ENCODE measurements at regions not wholly inside any gene's neighbourhood (a gene's known extent, or its start where the extent isn't known, plus 50 kb on each side); places are given as distances from the start of the nearest gene placed in this dataset.
"Not testable (repeated sequence)": the region's sequence is repeated elsewhere in the genome, so short reads cannot be mapped to it uniquely, and the experiment has no call there.

DNA sequence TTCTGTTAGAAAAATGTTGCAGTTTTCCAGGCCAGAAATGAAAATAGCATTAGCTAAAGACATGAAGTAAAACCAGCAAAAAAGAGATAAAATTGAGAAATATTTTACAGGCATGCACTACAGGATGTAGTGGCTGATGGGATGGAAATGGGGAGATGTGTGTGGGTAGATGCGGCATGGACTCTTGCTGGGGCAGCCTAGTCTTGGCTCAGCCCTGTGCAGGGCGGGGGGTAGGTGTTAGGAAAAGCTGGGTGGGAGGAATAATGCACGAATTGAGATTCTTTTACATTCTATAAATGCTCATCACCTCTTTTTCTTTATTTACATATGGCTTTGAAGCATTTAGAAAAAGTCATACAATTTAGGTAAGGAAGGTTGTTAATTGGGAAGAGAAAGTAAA, 334.2 kb downstream of the NUP35 start:
- no peak overlapping the region for H3K9ac ChIP-seq (ENCODE audit: low read length)
- no peaks in the 10 kb centered on the region for H3K27me3 ChIP-seq (ENCODE audit: control insufficient read depth, insufficient read depth, low read length)
- H3K36me3 ChIP-seq (ENCODE audit: control insufficient read depth, low read depth, low read length), result no peaks in the 10 kb centered on the region
- no peaks in the 10 kb centered on the region for H3K4me1 ChIP-seq (ENCODE audit: control insufficient read depth, low read depth, low read length)
- no peaks in the 10 kb centered on the region for H3K9me3 ChIP-seq (ENCODE audit: control insufficient read depth, low read depth, low read length)
- no peak overlapping the region for H3K27ac ChIP-seq (ENCODE audit: low read length)
- no peak overlapping the region for H3K4me3 ChIP-seq (ENCODE audit: low read length)

DNA sequence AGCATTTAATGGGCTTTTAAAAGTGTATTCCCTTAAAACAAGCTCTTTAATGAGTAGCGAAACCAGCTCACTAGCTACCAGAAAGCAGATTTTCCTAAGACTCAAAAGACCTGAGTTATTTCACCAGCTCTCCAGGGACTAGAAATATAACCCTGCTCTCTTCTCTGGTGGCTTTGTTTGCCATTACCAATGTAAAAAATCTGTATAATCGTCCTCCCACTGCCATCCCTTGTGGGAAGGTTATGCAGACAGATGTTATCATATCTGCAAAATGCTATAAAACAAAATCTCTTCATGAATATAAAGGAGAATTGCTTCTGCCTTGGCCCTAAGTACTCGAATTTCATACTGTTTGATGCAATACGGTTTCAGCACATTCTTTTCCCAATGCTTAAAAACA, 335.2 kb downstream of the NUP35 start:
- H3K9me3 ChIP-seq (ENCODE audit: control insufficient read depth, low read depth, low read length), result no peaks in the 10 kb centered on the region
- no peak overlapping the region for H3K9ac ChIP-seq (ENCODE audit: low read length)
- H3K4me1 ChIP-seq (ENCODE audit: control insufficient read depth, low read depth, low read length), result no peaks in the 10 kb centered on the region
- no peak overlapping the region for H3K27ac ChIP-seq (ENCODE audit: low read length)
- no peak overlapping the region for H3K4me3 ChIP-seq (ENCODE audit: low read length)
- no peaks in the 10 kb centered on the region for H3K27me3 ChIP-seq (ENCODE audit: control insufficient read depth, insufficient read depth, low read length)
- no peaks in the 10 kb centered on the region for H3K36me3 ChIP-seq (ENCODE audit: control insufficient read depth, low read depth, low read length)

DNA sequence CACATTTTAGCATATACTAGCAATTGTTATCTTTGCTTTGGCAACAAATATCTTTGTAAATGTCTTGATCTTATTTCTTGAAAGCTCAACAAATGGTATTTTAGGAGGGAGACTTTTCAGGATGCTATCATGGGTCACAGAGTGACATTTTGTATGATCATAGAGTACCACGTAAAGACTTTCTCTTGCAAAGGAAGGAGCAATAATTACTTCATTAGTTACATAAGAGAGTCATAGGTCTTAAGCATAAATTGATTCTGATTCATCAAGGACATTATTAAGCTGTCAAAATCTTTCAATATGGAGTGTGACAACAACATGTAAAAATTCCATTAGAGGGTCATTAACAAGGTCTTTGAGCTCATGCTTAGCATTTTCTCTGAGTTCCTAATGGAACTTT, 339.6 kb downstream of the NUP35 start:
- Histone ChIP-seq H3K9ac (ENCODE audit: low read length) (no peak overlapping the region), H3K4me1 (ENCODE audit: control insufficient read depth, low read depth, low read length) (no peaks in the 10 kb centered on the region), H3K27me3 (ENCODE audit: control insufficient read depth, insufficient read depth, low read length) (no peaks in the 10 kb centered on the region), H3K9me3 (ENCODE audit: control insufficient read depth, low read depth, low read length) (no peaks in the 10 kb centered on the region), H3K4me3 (ENCODE audit: low read length) (no peak overlapping the region), H3K36me3 (ENCODE audit: control insufficient read depth, low read depth, low read length) (no peaks in the 10 kb centered on the region), H3K27ac (ENCODE audit: low read length) (no peak overlapping the region)

DNA sequence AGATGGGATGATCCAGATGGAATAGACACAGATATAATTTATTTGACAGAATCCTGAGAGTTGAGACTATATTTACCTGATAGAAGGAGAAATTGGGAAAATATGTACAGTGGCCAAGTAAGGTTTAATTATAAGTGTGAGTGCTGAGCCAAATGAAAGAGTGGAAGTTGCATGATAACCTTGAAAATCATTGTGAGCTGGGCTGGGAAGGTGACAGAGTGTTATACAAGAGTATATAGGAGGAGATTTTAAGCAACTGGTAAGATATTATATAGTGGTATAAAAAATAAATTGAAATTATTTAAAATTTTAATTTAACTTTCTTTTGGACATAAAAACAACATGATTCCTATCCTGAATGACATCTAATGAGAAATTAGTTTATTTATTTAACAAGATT, 340.8 kb downstream of the NUP35 start:
- Histone ChIP-seq H3K9me3 (ENCODE audit: control insufficient read depth, low read depth, low read length) (no peaks in the 10 kb centered on the region), H3K4me3 (ENCODE audit: low read length) (no peak overlapping the region), H3K27me3 (ENCODE audit: control insufficient read depth, insufficient read depth, low read length) (no peaks in the 10 kb centered on the region), H3K27ac (ENCODE audit: low read length) (no peak overlapping the region), H3K9ac (ENCODE audit: low read length) (no peak overlapping the region), H3K4me1 (ENCODE audit: control insufficient read depth, low read depth, low read length) (no peaks in the 10 kb centered on the region), H3K36me3 (ENCODE audit: control insufficient read depth, low read depth, low read length) (no peaks in the 10 kb centered on the region)

DNA sequence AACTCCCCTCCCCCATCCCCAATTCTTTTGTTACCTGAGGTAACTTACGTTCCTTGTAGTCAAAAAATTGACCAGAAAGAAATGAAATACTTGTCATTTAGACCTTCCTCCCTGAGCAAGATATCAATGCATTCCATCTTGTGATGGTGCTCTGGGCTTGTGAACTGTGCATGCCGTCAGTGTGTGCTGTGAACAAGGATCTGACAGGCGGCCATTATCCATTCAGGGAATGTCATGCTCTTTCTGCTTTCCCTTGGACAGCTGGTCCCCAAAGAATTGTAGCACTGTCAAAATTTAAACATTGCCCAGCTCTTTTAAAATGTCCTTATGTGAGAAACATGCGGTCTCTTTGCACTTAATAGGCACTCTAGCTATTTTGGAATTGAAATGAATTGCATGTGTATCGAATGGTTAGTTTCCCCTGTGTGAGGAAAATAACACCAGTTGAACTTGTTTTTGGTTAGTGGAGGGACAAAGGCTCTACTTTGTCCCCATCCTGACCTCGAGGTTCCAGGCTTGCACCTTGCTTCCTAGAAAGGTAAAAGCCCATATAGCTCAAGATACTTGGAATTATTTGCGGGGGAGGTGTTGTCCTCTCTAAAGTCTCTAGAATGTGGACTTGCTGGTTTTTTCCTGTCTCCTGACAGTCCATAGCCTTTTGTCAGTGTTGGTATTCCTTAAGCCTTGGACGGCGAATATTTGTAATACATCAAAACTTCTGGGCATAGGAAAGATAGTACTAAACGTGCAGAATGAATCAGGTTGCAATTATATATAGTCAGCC, 350.9 kb downstream of the NUP35 start:
- no peaks in the 10 kb centered on the region for H3K36me3 ChIP-seq (ENCODE audit: control insufficient read depth, low read depth, low read length)
- H3K27me3 ChIP-seq (ENCODE audit: control insufficient read depth, insufficient read depth, low read length), result no peaks in the 10 kb centered on the region
- H3K9me3 ChIP-seq (ENCODE audit: control insufficient read depth, low read depth, low read length), result no peaks in the 10 kb centered on the region
- no peak overlapping the region for H3K9ac ChIP-seq (ENCODE audit: low read length)
- peaks cover 3% of the 10 kb centered on the region for H3K4me1 ChIP-seq (ENCODE audit: control insufficient read depth, low read depth, low read length)
- no peak overlapping the region for H3K4me3 ChIP-seq (ENCODE audit: low read length)
- H3K27ac ChIP-seq (ENCODE audit: low read length), result no peak overlapping the region

DNA sequence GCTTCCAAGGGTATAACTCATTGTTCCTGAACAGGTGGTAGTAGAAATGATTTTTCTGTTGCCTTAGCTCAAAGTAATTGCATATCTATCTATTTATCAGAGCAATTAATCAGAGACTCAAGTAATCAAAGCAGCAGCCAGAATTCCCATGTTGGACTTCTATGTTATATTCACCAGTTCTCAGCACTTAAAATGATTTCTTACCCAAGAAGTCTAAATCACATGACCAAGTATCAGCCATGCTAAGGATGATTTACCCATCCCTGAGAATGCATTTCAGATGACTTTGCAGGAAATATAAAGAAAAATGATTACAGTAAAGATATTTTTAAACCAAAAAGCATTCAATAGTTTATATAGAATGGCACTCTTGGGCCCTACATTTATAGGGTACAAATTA, 352.2 kb downstream of the NUP35 start:
- Histone ChIP-seq H3K36me3 (ENCODE audit: control insufficient read depth, low read depth, low read length) (no peaks in the 10 kb centered on the region), H3K27me3 (ENCODE audit: control insufficient read depth, insufficient read depth, low read length) (no peaks in the 10 kb centered on the region), H3K4me3 (ENCODE audit: low read length) (no peak overlapping the region), H3K9me3 (ENCODE audit: control insufficient read depth, low read depth, low read length) (peaks cover 2% of the 10 kb centered on the region), H3K9ac (ENCODE audit: low read length) (no peak overlapping the region), H3K4me1 (ENCODE audit: control insufficient read depth, low read depth, low read length) (peaks cover 3% of the 10 kb centered on the region), H3K27ac (ENCODE audit: low read length) (no peak overlapping the region)

DNA sequence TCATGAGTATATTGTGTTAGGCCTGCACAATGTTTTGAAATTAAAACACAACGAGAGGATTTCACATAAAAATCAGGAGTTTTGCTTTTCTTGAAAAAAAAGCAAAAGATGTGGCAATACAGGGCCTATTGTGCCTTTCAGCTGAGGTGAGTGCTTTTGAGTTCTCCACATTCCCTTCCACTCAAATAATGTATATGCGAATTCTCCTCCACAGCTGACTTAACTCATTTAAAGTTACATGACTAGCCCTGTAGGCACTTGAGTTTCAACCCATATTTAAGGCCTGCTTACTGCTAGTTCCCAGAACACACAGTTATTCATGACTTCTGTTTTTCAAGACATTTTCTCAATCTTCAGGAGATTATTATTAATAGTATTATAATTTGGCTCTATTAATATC, 353.1 kb downstream of the NUP35 start:
- Histone ChIP-seq H3K27ac (ENCODE audit: low read length) (no peak overlapping the region), H3K9me3 (ENCODE audit: control insufficient read depth, low read depth, low read length) (peaks cover 4% of the 10 kb centered on the region), H3K9ac (ENCODE audit: low read length) (no peak overlapping the region), H3K4me1 (ENCODE audit: control insufficient read depth, low read depth, low read length) (peaks cover 3% of the 10 kb centered on the region), H3K27me3 (ENCODE audit: control insufficient read depth, insufficient read depth, low read length) (no peaks in the 10 kb centered on the region), H3K4me3 (ENCODE audit: low read length) (no peak overlapping the region), H3K36me3 (ENCODE audit: control insufficient read depth, low read depth, low read length) (no peaks in the 10 kb centered on the region)

DNA sequence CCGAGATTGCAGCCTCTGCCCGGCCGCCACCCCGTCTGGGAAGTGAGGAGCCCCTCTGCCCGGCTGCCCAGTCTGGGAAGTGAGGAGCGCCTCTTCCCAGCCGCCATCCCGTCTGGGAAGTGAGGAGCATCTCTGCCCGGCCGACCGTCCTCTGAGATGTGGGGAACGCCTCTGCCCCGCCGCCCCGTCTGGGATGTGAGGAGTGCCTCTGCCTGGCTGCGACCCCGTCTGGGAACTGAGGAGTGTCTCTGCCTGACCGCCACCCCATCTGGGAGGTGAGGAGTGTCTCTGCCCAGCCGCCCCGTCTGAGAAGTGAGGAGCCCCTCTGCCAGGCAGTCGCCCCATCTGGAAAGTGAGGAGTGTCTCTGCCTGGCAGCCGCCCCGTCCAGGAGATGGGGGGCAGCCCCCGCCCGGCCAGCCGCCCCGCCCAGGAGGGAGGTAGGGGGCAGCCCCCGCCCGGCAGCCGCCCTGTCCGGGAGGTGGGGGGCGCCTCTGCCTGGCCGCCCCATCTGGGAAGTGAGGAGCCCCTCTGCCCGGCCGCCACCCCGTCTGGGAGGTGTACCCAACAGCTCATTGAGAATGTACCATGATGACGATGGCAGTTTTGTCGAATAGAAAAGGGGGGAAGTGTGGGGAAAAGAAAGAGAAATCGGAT, 354.8 kb downstream of the NUP35 start:
- H3K9ac ChIP-seq (ENCODE audit: low read length); H3K4me1 ChIP-seq (ENCODE audit: control insufficient read depth, low read depth, low read length); H3K27ac ChIP-seq (ENCODE audit: low read length); H3K36me3 ChIP-seq (ENCODE audit: control insufficient read depth, low read depth, low read length); H3K4me3 ChIP-seq (ENCODE audit: low read length); H3K9me3 ChIP-seq (ENCODE audit: control insufficient read depth, low read depth, low read length); H3K27me3 ChIP-seq (ENCODE audit: control insufficient read depth, insufficient read depth, low read length): not testable (repeated sequence)

DNA sequence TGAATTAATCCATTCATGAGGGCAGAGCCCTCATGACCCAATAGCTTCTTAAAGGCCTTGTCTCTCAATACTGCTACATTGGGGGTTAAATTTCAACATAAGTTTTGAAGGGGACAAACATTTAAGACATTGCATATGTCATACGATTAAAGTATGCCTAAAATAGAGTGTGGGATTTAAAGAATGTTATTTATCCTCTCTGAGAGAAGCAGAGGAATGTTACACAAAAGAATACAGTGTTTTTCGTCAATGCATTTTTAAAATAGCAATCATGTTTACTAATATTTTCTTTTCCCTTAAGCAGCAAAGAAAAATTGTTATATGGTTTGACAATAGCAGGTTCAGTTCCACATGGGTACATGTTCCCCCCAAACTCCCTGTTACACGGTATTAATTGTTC, 363.1 kb downstream of the NUP35 start:
- Histone ChIP-seq H3K9me3 (ENCODE audit: control insufficient read depth, low read depth, low read length) (no peaks in the 10 kb centered on the region), H3K27me3 (ENCODE audit: control insufficient read depth, insufficient read depth, low read length) (no peaks in the 10 kb centered on the region), H3K9ac (ENCODE audit: low read length) (no peak overlapping the region), H3K36me3 (ENCODE audit: control insufficient read depth, low read depth, low read length) (no peaks in the 10 kb centered on the region), H3K4me1 (ENCODE audit: control insufficient read depth, low read depth, low read length) (no peaks in the 10 kb centered on the region), H3K4me3 (ENCODE audit: low read length) (no peak overlapping the region), H3K27ac (ENCODE audit: low read length) (no peak overlapping the region)

DNA sequence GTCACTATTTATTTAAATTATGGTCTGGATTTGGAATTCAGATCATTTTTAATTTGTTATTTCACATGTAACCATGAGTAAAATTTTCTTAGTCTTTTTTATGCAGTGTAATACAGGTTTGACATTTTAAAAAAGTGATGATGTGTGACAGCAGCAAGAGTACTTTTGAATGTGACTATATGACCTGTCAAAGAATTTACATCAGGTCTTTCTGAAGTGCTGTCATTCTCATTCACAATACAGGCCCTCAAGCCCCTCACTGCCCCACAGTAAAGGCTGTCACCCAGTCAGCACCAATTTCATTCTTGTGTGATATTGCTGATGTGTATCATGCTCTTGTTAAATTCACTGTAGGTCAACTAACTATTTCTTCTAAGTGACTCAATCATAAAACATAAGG, 364.2 kb downstream of the NUP35 start:
- Histone ChIP-seq H3K9me3 (ENCODE audit: control insufficient read depth, low read depth, low read length) (no peaks in the 10 kb centered on the region), H3K4me3 (ENCODE audit: low read length) (no peak overlapping the region), H3K27ac (ENCODE audit: low read length) (no peak overlapping the region), H3K27me3 (ENCODE audit: control insufficient read depth, insufficient read depth, low read length) (no peaks in the 10 kb centered on the region), H3K4me1 (ENCODE audit: control insufficient read depth, low read depth, low read length) (no peaks in the 10 kb centered on the region), H3K9ac (ENCODE audit: low read length) (no peak overlapping the region), H3K36me3 (ENCODE audit: control insufficient read depth, low read depth, low read length) (no peaks in the 10 kb centered on the region)

DNA sequence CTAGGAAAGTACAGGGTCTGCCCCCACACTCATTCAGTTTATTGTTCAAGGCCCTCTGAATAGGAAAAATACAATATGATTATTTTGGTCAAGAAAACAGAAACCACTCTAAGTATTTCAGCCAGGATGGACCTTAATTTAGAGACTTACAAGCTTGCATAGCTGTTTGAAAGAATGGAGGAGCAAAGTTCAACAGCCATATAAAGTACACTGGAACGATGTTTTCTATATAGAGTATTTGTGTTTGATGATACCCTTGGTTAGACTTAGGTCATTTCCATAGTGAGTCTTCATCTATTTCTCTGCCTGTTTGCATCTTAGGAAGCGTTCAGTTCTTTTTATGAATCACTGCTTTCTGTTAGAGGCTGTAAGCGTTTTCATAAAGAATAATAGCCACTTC, 366.2 kb downstream of the NUP35 start:
- Histone ChIP-seq H3K4me1 (ENCODE audit: control insufficient read depth, low read depth, low read length) (peaks cover 5% of the 10 kb centered on the region), H3K27me3 (ENCODE audit: control insufficient read depth, insufficient read depth, low read length) (no peaks in the 10 kb centered on the region), H3K9ac (ENCODE audit: low read length) (no peak overlapping the region), H3K9me3 (ENCODE audit: control insufficient read depth, low read depth, low read length) (no peaks in the 10 kb centered on the region), H3K36me3 (ENCODE audit: control insufficient read depth, low read depth, low read length) (no peaks in the 10 kb centered on the region), H3K4me3 (ENCODE audit: low read length) (no peak overlapping the region), H3K27ac (ENCODE audit: low read length) (no peak overlapping the region)

DNA sequence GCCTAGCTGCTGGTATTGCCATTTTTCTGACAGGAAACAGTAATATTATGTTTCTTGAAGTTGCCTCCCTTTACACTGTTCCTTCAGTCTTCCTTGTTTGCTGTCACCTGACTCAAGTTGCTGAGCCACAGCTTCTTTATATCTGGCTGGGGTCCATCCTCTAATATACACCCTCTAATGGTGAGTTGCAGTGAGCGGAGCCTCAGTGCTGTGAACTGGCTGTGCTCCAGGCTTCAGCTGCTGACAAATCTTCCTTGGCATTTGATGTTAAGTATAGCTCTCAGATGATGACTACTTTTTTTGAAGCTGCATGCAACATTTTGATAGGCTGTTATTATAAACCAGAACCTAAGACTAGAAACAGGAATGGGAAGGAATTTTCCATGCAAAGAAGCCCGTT, 366.7 kb downstream of the NUP35 start:
- Histone ChIP-seq H3K9me3 (ENCODE audit: control insufficient read depth, low read depth, low read length) (no peaks in the 10 kb centered on the region), H3K27ac (ENCODE audit: low read length) (no peak overlapping the region), H3K4me1 (ENCODE audit: control insufficient read depth, low read depth, low read length) (peaks cover 9% of the 10 kb centered on the region), H3K27me3 (ENCODE audit: control insufficient read depth, insufficient read depth, low read length) (no peaks in the 10 kb centered on the region), H3K4me3 (ENCODE audit: low read length) (no peak overlapping the region), H3K36me3 (ENCODE audit: control insufficient read depth, low read depth, low read length) (no peaks in the 10 kb centered on the region), H3K9ac (ENCODE audit: low read length) (no peak overlapping the region)

Measured in iPS-18a (cell line).